ENCODE measurements at regions not wholly inside any gene's neighbourhood (a gene's known extent, or its start where the extent isn't known, plus 50 kb on each side); places are given as distances from the start of the nearest gene placed in this dataset.

DNA sequence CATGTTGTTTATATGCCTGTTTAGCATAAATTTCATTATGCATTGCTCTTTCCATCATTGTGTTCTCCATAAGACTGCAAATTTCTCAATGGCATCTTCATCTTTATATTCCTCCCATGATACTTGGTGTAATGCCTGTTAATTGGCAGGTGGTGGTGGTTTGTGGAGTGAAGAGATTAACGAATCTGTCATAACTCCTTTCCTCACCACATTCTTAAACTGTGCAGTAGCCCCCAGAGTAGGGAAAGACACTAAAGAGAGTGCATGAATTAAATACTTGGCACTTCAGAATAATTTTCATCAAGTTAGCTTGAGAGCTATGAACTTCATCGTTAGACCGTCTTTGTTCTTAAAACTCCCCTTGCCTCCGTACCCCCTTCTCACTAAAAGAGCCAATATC is 329.7 kb downstream of the HS3ST3B1 start:
- Mint-ChIP-seq H3K4me1 (no peaks in the 10 kb centered on the region), H3K27me3 (ENCODE audit: low read depth, poor library complexity) (peaks cover 16% of the 10 kb centered on the region), H3K36me3 (ENCODE audit: low read depth) (no peaks in the 10 kb centered on the region), H3K9me3 (peaks cover 13% of the 10 kb centered on the region), H3K4me3 (no peak overlapping the region), H3K27ac (no peak overlapping the region)
- no peak for DNase-seq
- TF ChIP-seq, protein P1, sequence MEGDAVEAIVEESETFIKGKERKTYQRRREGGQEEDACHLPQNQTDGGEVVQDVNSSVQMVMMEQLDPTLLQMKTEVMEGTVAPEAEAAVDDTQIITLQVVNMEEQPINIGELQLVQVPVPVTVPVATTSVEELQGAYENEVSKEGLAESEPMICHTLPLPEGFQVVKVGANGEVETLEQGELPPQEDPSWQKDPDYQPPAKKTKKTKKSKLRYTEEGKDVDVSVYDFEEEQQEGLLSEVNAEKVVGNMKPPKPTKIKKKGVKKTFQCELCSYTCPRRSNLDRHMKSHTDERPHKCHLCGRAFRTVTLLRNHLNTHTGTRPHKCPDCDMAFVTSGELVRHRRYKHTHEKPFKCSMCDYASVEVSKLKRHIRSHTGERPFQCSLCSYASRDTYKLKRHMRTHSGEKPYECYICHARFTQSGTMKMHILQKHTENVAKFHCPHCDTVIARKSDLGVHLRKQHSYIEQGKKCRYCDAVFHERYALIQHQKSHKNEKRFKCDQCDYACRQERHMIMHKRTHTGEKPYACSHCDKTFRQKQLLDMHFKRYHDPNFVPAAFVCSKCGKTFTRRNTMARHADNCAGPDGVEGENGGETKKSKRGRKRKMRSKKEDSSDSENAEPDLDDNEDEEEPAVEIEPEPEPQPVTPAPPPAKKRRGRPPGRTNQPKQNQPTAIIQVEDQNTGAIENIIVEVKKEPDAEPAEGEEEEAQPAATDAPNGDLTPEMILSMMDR (IDR thresholded peaks at IDR 0.05): no peak

- peaks cover 13% of the 10 kb centered on the region for H3K9me3 Mint-ChIP-seq
- peaks cover 21% of the 10 kb centered on the region for H3K27me3 Mint-ChIP-seq (ENCODE audit: low read depth, poor library complexity)
- no peak for DNase-seq
- TF ChIP-seq, protein P1 (IDR thresholded peaks at IDR 0.05): no peak
- H3K36me3 Mint-ChIP-seq (ENCODE audit: low read depth): no peaks in the 10 kb centered on the region
- H3K4me1 Mint-ChIP-seq: no peaks in the 10 kb centered on the region
- H3K4me3 Mint-ChIP-seq: no peak overlapping the region
- no peak overlapping the region for H3K27ac Mint-ChIP-seq
These were observed 329.2 kb downstream of the HS3ST3B1 start for GRCh38 chr17:14630046-14630445.

GRCh38 chr17:14622615-14623101 is 321.8 kb downstream of the HS3ST3B1 start:
- peaks cover 5% of the 10 kb centered on the region for H3K36me3 Mint-ChIP-seq (ENCODE audit: low read depth)

DNA sequence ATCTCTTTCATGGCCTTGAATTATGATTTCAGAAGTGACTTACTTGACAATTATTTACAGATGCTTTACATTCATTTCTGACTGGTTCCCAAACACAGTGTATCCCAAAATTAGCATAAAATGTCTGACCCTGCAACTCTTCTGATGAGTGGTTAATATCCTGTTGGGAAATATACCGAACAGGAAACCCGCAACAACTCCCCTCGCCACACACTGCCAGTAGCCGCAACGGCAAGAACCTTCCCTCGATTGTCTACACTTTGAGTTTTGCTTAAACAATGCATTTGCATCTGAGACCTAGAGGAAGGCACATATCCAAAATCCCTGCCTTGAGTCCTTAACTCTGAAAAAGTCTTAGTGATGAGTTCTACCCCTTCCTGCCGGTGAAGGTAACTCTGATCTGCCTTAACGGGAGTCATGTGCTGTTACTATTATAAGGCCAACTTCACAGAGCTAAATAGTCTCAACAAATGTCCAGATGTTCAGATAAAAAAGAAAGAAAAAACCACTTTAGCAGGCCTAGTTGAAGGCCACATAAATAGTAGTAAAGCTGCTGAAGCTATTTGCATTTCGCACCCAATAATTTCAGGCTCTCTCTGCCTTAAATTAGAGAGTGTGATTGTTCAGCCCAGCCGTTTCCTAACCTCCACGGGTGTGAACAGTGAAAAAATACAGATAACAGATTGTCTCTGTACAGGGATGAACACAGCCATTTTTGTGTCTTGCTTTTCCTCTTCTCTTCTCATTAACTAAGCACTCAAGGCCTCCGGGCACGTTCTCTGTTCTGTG is 321.1 kb downstream of the HS3ST3B1 start:
- peaks cover 5% of the 10 kb centered on the region for H3K36me3 Mint-ChIP-seq (ENCODE audit: low read depth)
- peak overlapping the region; percentile 35 for H3K4me3 Mint-ChIP-seq
- H3K4me1 Mint-ChIP-seq: peaks cover 47% of the 10 kb centered on the region
- no peak for DNase-seq
- H3K27me3 Mint-ChIP-seq (ENCODE audit: low read depth, poor library complexity): peaks cover 22% of the 10 kb centered on the region
- H3K9me3 Mint-ChIP-seq: no peaks in the 10 kb centered on the region
- TF ChIP-seq, protein P1 (IDR thresholded peaks at IDR 0.05): no peak
- peak overlapping the region; percentile 77 for H3K27ac Mint-ChIP-seq

More at GRCh38 chr17:14622615-14623101, 321.8 kb downstream of the HS3ST3B1 start:
- Mint-ChIP-seq H3K4me1 (peaks cover 43% of the 10 kb centered on the region), H3K27me3 (ENCODE audit: low read depth, poor library complexity) (peaks cover 24% of the 10 kb centered on the region), H3K27ac (peak overlapping the region; percentile 77), H3K9me3 (no peaks in the 10 kb centered on the region), H3K4me3 (peak overlapping the region; percentile 35)
- peak; percentile 40 for DNase-seq
- TF ChIP-seq, protein P1 (IDR thresholded peaks at IDR 0.05): no peak

DNA sequence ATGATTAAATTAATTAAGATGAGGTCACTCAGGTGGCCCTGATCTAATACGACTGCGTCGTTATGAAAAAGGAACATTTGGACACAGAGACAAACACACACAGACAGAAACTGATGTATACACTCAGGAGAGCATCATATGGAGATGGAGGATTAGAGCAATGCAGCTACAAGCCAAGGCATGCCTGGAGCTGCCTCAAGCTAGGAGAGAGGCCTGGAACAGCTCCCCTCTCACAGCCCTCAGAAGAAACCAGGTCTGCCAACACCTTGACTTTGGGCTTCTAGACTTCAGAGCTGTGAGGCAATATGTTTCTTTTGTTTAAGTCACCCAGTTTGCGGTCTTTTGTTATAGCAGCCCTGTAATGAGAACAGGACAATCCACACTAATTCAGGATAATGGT is 318.9 kb downstream of the HS3ST3B1 start:
- TF ChIP-seq, protein P1 (IDR thresholded peaks at IDR 0.05): no peak
- Mint-ChIP-seq H3K36me3 (ENCODE audit: low read depth) (peaks cover 5% of the 10 kb centered on the region), H3K9me3 (no peaks in the 10 kb centered on the region), H3K27me3 (ENCODE audit: low read depth, poor library complexity) (peaks cover 10% of the 10 kb centered on the region), H3K4me1 (peaks cover 49% of the 10 kb centered on the region), H3K27ac (no peak overlapping the region), H3K4me3 (no peak overlapping the region)
- no peak for DNase-seq

- peaks cover 3% of the 10 kb centered on the region for H3K27me3 Mint-ChIP-seq (ENCODE audit: low read depth, poor library complexity)
- peaks cover 15% of the 10 kb centered on the region for H3K9me3 Mint-ChIP-seq
- no peak overlapping the region for H3K4me3 Mint-ChIP-seq
- peaks cover 16% of the 10 kb centered on the region for H3K36me3 Mint-ChIP-seq (ENCODE audit: low read depth)
- peaks cover 29% of the 10 kb centered on the region for H3K4me1 Mint-ChIP-seq
- TF ChIP-seq, protein P1 (IDR thresholded peaks at IDR 0.05): no peak
- no peak for DNase-seq
- no peak overlapping the region for H3K27ac Mint-ChIP-seq
These were observed 315.6 kb downstream of the HS3ST3B1 start for GRCh38 chr17:14616528-14616927.

Measured in nephron progenitor cell (in vitro differentiated cells).